ENCODE measurements at regions not wholly inside any gene's neighbourhood (a gene's known extent, or its start where the extent isn't known, plus 50 kb on each side); places are given as distances from the start of the nearest gene placed in this dataset.
"Not testable (repeated sequence)": the region's sequence is repeated elsewhere in the genome, so short reads cannot be mapped to it uniquely, and the experiment has no call there.

DNA sequence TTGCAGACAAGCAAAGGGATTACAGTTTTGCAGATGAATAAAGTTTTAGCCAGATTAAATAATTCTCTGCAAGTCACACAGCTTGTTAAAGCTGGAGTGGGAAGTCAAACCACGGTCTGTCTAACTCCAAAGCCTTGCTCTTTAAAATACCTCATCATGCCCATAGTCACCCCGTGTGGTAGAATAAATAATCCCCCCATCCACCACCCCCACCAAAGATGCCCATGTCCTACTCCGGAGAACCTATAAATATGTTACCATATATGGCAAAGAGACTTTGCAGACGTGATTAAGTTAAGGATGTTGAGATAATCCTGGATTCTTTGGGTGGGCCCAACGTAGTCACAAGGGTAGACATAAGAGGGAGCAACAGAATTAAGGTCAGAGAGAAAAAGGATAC is 118.7 kb downstream of the BEND2 start:
- no peak for DNase-seq

DNA sequence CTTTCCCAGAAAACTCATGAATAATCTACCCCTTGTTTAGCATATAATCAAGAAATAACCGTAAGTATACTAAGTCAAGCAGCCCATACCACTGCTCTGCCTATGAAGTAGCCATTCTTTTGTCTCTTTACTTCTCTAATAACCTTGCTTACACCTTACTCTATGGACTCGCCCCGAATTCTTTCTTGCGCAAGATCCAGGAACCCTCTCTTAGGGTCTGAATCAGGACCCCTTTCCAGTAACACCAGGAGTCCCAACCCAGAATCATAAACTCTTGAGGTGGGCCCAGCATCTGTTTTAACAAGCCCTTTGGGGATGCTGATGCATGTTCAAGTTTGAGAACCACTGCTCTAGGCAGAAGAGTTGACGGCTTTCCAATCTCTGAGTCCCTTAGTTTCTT is 119.6 kb downstream of the BEND2 start:
- DNase-seq = no peak

DNA sequence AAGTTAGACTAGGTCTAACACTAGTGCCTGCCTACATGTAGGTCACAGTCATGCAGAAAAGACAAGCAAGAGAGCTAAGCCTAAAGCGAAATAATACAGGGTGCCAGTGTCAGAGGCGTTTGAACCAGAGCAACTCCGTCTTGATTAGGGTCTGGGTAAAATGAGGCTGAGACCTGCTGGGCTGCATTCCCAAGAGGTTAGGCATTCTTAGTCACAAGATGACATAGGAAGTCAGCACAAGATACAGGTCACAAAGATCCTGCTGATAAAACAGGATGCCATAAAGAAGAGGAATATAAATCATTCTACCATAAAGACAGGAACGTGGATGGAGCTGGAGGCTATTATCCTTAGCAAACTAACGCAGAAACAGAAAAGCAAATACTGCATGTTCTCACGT is 120.9 kb downstream of the BEND2 start:
- DNase-seq = no peak

DNA sequence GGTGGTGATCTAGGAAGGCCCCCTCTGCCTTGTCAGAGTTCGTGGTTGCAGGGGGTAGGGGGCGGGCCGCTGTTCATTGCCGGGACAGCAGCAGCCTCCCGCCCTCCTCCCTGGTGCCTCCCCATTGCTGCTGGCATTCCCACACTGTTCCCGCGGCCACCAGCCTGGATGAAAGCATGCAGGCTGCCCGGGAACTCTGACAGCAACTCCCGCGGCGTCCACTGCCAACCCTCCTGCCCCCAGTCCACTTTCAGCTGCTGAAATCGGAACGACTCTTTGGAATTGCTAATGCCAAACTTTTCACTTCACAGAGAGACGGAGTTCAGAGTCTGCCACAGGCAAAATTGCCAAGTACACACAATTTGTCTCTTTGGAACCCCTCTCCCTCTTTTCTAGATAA is 121.9 kb downstream of the BEND2 start:
- peak; percentile 31 for DNase-seq

DNA sequence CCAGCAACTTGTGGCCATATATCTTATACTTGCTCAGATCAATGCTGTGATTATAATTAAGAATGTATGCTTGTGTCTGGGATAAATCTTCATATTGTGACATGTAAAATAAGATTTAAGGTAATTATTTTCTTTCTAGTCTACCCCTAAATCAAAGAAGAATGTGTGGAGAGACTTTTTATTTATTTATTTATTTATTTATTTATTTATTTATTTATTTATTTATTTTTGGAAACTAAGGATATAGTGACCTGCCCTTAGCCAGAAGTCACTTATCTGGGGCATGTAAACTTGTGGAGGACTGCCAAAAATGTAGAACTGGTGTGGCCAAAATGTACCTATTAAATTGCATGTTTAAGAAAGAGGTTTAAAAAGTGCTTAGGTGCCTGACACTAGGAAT is 144.3 kb downstream of the BEND2 start:
- no peak for DNase-seq

DNA sequence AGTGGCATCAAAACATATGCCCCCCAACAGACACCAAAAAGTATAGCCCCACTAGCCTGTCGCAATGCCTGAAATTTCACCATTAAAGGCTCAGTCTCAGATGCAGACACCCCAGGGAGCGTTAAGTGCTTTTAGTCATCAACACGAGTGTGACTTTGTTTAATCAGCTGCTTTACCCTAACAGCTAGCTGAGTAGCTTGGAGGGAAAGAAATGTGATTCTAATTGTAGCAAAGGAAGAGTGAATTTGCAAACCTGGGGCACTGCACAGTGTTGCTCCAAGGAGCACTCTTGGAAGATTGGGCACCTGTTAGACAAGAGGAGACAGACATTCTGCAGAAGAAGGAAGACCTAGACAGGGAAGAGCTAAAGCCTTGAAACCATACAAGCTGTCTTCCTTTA is 145.1 kb downstream of the BEND2 start:
- DNase-seq = no peak

DNA sequence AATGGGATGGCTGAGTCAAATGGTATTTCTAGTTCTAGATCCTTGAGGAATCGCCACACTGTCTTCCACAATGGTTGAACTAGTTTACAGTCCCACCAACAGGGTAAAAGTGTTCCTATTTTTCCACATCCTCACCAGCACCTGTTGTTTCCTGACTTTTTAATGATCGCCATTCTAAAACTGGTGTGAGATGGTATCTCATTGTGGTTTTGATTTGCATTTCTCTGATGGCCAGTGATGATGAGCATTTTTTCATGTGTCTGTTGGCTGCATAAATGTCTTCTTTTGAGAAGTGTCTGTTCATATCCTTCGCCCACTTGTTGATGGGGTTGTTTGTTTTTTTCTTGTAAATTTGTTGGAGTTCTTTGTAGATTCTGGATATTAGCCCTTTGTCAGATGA is 152.6 kb downstream of the BEND2 start:
- DNase-seq = not testable (repeated sequence)

DNA sequence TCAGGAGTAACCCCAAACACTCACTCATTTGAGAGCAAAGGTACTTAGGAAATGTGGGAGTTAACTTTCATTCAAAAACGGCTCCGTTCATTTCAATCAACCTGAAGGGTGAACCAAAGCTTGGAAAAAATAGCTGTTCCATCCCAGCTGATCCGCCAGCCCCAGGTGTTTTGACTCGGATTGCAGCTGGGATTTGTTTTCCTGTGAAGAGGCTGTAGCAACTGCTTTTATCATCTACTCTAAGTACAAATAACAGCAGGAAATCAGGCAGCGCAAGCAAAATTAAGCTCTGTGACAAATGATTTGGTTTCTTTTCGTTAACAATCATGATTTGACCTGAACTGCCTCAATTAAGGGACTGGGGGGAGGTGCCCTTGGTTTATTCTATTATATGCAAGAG is 154.7 kb downstream of the BEND2 start:
- DNase-seq = no peak

DNA sequence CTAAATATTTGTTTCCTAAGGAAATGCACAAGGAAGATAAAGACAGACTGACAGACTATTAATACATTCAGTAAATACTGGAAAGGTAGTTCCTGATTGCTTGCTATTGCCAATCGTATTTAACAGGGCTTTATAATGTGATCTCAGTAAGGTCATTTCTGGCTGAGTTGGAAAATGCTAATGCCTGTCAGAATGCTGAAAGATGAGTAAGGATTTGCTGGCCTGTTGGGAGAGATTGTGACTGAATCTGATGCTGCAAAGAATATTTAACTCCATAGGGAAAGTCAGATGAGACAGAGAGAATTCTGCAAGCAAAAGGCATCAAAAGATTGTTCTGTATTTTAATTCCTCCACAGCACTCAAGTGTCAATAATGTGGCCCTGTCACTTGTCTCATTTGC is 169.0 kb downstream of the BEND2 start:
- DNase-seq = no peak

DNA sequence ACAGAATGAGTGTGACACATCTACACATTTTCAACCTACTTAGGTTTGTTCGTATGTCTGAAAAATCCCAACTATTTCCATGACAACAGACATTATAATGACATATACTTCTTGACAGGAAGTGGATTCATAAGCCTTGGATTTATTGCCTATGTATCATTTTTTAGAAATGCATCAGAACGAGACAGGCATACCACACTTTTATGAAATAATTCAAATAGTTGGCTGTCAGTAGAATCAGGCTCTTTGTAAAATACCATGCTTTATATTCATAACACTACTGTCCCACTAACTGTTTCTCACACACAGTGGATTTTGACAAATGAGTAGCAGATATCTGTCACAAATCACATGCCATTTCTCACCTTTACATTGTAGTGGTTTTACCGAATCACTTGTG is 173.2 kb downstream of the BEND2 start:
- no peak for DNase-seq

DNA sequence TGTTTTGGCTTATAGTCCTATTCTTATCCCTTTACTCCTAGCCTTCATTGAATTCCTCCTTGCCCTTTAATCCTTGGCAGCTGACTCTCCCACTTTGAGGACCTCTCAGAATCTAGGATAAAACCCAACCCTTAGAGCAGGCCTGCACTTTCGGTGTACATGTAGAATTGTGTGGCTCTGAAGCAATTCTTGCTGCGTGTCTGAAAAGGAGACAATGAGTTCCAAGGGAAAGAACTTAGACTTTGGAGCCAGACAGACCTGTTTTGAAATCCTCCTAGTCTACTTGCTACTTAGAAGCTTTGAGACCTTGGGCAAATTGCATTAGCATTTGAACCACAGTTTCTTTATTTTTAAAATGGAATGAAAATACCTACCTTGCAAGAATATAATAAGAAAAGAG is 175.2 kb downstream of the BEND2 start:
- no peak for DNase-seq

DNA sequence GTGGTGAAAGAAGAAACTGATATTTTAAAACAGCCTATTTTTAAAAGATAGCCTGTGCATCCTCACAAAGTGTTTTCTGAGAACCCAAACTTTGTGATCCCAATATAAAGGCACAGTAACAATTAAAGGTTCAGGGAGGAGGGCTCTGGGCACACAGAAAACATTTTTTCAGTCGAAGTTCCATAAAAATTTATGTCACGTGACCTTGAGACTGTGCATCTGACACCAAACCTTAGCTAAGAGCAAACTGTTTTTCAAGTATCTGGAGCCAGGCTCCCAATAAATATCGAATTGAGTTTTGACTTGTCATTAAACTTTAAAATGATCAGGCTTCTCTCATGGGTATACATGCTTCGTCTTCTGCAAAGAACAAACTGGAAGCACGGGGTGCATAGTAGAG is 177.9 kb downstream of the BEND2 start:
- DNase-seq = no peak

DNA sequence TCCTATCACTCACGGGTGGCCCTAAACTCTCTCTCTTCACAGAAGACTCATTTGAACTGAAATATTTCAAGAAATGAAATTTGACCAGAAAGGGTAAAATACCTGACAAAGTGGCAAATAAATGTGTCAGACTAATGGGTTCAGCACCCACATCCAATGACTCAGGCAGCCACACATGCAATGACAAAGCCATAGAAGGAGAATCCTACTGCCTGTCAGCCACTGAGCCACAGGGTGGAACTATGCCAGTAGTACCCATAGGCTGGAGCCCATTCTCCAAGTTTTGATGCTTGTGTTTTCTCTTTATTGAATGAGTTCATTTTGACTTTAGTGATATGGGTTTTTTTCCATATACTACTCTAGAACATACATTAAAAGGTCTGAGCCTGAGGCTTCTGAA is 179.0 kb downstream of the BEND2 start:
- DNase-seq = no peak

DNA sequence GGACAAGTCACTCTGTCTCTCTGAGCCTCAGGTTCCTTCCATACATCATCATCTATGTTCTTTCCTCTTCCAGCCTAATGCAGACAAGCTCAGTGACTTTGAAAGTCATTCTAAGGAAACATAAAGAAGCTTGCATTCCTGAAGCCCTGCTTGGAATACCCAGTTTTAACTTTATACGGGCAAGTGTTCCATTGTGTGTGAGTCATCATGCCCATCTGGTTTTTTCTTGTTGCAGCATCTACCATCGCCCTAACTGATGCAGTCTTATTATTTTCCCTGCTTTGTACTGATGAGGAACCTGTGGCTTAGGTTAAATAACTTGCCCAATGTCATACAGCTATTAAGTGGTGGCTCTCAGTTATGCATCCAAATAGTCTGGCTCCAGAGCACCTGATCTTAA is 177.9 kb upstream of the RAI2 start:
- no peak for DNase-seq

DNA sequence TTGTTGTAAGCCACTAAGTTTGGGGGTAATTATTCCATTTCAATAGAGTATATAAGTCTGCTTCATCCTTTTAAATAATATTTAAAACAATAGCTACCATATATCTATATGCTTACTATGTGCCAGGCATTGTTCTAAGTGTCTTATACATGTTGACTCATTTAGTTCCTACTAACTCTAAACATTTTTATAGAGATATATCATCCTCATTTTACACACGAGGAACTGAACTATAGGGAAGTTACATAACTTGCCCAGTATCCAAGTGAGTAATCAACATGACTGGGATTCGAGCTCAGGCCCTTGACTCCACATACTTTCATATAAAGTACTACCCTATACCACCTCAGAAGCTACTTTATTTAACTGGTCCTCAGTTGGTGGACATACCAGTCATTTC is 175.3 kb upstream of the RAI2 start:
- no peak for DNase-seq

DNA sequence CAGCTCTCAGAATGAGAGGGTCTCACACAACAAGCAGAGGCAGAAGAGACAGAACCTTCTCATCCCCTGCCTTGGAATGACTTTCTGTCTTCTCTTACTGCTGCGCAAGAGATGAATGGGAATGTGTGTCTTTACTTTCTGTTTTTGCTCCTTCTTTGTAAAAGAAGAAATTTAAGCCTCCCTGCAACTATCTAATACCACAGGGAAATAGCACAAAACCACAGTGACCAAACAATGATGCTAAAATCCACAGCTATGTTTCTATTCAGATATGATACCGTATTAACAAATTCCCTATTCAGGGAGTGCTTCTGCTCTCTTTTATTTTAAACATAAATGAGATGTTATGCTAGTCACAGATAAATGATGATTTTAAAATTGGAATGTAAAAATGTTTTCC is 173.8 kb upstream of the RAI2 start:
- no peak for DNase-seq

DNA sequence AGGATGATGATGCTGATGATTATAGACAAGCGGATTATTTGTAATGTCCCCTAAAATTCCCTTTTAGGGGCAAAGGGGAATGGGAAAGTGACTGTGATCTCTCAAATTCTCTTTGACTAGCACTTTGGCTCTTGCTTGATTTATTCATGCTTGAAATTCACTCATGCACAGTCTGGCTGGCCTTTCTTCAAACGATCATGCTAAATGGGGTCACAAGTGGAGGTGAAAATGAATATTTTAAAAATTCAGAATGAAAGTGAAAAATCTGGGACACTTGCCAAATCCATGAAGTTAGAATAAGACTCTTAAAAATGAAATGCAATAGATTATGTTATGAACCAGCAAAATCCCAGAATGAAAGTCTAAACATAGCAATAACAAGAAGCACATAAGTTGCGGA is 173.4 kb upstream of the RAI2 start:
- no peak for DNase-seq

DNA sequence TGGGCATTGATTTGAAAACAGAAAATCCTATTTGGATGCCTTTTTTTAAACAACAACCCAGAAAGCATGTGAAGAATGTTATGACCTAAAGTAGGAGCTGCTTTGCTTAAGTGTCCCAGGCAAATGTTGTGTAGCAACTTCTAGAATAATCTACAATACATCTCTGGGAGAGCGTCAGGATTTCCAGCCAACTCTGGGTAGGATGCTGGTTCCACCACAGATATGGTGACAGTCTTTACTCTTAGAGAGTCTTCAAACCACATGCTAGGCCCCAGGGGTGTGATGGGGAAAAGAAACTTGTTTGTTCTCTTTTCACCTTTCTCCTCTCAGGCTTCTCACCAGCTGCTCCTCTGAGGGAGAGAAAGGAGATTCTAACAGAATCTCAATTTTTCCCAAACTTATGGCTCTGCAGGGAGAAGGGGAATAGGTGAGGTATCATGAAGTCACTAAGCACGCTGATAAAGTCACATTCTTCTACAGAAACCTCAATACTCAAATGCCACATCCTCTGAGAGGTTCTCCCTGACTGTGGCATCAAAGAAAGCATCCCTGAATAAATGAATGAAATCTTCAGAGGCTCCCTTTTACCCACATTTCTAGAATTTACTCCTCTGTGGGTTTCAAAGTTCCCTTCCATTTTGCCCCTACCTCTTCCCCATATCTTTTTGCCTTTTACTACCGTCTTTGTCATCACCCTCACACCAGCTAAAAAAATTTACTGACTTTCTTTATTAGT is 171.6 kb upstream of the RAI2 start:
- DNase-seq = no peak

DNA sequence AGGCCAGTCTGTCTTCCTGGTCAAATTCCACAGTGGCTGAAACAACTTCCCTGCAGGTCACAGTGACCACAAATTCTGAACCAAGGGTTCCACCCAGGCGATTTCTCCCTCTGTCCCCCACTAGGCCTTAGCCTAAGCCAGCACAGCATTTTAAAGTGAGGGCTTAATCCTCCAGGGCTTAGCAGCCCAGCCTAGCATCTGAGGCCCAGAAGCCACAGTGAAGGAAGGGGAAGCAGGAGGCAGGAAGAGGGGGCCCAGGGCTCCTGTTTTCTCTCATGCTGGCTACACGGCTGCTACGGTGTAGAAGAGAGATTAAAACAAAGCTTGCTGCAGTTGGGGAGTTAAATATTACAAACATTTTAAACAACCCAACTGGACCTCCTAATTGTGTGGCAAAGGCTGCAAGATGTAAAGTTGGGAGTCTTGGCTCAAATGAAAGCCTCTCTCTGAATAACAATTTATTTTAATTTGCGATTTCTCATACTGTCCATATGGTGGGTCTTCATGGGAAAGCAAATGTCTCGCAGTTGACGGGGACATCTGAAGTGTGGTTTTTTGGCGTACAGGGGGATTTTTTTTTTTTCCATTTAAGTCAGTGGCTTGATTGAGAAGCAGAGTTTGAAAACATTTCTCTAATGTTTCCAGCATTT is 170.8 kb upstream of the RAI2 start:
- DNase-seq = no peak

DNA sequence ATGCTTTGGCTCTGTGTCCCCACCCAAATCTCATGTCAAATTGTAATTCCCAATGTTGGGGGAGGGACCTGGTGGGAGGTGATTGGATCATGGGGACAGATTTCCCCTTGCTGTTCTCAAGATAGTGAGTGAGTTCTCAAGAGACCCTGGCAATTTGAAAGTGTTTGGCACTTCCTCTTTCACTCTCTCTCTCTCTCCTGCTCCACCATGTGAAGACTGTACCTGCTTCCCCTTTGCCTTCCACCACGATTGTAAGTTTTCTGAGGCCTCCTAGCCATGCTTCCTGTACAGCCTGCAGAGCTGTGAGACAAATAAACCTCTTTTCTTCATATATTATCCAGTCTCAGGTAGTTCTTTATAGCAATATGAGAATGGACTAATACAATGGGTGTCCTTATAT is 169.6 kb upstream of the RAI2 start:
- not testable (repeated sequence) for DNase-seq

DNA sequence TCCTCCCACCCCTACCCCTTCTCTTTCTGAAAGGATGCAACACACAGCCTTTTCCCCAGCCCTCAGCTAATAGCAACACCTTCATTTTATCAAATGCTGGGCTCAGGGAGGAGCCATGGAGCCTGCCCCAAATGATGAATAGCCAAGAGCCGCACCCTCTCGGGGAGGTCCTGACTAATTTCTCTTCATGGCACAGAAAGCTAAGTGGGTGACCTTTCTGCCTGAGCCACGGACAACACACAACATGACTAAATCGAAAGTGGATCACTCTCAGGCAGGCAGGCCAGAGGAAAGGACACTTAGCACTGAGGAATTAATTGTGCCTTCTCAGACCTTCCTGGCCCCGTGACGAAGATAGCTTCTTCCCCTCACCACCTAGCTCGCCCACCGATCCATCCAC is 165.1 kb upstream of the RAI2 start:
- DNase-seq = no peak

DNA sequence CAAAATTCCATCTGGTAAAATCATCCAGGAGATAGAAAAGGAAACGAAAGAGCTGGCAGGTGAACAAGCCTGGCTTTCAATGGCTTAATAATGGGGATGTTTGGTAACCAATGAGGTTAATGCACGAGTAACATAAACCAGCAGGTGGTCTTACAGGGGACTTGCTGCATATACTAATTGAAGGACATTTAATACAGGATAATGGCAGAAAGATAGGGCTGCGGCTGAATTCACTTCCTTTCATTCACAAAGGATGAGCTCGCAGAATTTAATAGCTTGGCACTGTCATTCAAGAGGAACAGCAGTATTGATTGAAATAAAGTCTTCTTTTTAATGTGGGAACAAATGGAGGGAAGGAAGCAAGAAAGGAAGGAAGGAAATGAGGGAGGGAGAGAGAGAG is 156.3 kb upstream of the RAI2 start:
- no peak for DNase-seq

DNA sequence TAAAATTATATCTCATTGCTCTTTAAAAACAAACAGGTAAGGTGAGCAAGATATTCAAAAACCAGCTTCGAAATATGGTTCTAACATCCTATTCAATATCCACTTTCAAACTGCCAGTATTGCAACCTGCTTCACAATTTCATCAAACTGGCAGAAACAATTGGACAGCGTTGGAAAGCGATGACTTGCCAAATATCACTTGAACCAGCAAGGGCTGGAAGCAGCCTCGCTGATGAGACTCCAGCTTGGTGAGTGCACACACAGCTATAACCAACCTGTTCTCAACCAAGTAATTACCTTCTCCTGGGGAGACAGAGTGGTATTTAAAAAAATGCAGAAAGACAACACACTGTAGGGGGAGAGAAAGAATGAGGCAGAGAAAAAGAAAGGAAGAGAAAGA is 155.8 kb upstream of the RAI2 start:
- DNase-seq = no peak

DNA sequence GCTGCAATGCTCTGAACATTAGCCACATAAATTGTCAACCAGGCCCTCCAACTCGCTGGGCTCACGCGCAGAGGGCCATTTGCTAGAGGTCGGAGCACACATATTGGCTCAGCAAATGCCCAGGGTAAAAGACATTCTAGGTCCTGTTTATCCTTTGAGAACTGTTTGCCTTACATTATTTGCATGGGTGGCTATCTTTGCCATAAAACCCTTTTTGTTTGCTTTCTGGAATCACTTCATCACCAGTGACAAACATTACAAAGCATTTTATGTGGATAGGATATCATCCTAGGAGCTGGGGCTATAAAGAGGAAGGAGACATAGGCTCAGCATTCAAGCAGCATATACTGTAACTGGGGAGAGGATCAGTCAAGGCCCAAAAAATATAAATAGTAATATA is 149.2 kb upstream of the RAI2 start:
- DNase-seq = no peak

DNA sequence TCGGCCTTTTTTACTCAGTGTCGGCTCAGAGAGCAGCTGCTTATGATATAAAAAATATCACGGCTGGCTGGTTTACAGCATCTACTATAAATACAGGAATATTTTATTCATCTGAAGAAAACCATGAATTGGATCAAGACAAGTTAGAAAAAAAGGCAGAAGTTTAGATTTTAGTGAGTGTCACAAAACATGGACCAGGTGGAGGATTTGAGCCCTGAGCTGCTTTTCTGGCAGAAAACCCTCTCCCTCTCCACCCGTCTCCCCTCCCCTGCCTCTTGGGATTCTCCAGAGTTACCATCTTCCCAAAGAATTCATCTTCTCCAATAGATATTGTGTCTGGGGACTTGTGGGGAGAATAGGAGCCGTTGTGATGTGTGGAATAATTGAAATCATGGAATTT is 142.8 kb upstream of the RAI2 start:
- DNase-seq = no peak

All from femur (tissue), 1 donor.